AG09319 (cell line): ENCODE measurements at regions not wholly inside any gene's neighbourhood (a gene's known extent, or its start where the extent isn't known, plus 50 kb on each side); places are given as distances from the start of the nearest gene placed in this dataset.

Experiments
- DNase-seq: peaks from one replicate; pipeline ENCODE4 v3.0.0-alpha.2; 2010; ENCODE audit warnings: low read depth; ENCODE audit errors: extremely low read depth
- TF ChIP-seq, protein P1 (sequence below): IDR thresholded peaks from 2 replicates; pipeline ENCODE4 v1.5.1; 2011; ENCODE audit warnings: low read depth, mild to moderate bottlenecking, inconsistent platforms, low read length, moderate library complexity

DNA sequence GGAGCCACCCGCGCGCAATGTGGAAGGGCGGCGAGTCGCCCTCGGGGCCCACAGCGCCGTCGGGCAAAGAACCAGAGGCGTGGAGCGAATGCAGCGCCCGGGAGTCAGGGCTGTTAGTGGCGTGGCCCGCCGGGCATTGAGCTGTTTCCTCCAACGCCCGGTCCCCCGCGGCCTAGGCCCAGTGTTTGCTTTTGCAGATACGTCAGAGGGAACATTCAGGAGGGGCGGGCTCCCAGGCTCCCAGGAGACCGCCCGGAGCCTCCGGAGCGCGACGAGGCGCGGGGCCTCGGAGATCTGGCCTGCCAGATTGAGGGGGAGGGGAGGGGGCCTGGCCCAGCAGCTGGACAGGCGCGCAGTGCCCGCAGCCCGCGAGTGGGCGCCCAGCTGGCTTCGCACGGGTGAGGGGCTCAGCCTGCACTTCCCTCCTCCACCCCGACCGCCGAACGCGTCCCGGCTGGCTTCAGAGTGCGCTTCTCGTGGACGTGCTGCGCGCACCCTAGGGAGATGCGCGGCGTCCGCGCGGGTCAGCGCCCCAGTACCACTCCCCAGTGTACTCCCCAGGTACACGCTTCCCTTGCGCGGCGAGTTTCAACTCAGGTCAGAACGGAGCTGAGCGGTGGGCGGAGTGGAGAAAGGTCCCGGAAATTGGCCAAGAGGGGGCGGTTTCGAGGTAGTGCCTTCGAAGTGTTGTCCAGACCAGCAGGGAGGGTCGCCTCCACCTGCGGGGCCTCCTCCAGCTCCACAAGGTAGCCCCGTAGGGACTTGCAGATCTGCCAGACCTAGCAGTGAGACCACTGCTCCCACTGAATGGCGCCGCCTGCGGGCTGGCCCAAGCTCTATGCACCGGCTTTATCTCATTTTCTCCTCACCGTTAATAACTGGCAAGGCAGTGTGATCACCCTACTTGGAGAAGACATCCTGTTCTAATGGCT lies 130.4 kb downstream of the TMEM174 start:
- TF ChIP-seq, protein P1, sequence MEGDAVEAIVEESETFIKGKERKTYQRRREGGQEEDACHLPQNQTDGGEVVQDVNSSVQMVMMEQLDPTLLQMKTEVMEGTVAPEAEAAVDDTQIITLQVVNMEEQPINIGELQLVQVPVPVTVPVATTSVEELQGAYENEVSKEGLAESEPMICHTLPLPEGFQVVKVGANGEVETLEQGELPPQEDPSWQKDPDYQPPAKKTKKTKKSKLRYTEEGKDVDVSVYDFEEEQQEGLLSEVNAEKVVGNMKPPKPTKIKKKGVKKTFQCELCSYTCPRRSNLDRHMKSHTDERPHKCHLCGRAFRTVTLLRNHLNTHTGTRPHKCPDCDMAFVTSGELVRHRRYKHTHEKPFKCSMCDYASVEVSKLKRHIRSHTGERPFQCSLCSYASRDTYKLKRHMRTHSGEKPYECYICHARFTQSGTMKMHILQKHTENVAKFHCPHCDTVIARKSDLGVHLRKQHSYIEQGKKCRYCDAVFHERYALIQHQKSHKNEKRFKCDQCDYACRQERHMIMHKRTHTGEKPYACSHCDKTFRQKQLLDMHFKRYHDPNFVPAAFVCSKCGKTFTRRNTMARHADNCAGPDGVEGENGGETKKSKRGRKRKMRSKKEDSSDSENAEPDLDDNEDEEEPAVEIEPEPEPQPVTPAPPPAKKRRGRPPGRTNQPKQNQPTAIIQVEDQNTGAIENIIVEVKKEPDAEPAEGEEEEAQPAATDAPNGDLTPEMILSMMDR, result no peak
- DNase-seq, result no peak

DNA sequence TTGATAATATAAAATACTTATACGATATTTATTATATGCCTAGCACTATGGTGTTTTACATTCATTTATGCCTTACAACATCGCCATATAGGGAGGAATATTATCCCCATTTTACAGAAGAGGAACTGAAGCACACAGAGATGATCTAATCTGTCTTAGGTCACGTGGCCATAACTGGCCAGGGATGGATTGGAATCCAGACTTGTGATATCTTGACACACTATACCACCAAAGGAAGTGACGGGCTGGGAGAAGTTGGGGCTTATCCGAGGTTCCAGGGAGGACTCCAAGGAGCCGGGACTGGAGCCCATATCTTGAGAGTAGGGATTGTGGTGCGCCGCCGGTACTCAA lies 129.8 kb downstream of the TMEM174 start:
- TF ChIP-seq, protein P1, result no peak
- DNase-seq, result no peak

DNA sequence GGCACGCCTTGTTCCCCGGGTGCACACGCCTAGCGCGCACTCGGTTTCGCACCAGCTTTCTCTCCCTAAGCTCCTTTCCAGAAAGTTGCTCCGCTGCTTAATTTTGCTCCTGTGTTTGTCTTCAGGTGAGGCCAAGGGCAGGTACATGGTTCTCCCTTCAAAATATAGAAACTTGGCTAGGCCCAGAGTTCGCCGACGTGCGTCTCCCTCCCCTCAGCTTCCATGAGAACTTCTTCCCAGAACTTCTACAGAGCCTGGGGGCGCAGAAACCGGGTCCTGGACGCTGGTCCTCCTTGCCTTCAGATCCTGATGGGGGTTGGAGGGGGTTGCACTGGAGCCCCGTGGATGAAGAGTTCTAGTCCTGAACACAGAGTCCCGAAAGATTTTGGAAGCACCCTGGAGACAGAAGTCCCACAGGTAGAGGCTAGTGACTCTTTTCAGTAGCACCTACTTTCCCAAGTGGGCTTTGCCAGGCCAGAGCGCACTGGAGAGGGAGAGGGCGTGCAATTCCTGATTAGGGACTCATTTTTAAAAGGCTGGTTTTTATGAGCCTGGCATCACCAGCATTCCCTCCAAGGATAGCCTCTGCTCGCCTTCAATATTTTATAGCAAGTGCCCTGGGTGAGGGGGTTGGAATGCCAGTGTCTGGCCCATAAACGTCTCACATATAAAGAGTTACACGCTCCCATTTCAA lies 128.4 kb downstream of the TMEM174 start:
- TF ChIP-seq, protein P1, result no peak
- no peak for DNase-seq

DNA sequence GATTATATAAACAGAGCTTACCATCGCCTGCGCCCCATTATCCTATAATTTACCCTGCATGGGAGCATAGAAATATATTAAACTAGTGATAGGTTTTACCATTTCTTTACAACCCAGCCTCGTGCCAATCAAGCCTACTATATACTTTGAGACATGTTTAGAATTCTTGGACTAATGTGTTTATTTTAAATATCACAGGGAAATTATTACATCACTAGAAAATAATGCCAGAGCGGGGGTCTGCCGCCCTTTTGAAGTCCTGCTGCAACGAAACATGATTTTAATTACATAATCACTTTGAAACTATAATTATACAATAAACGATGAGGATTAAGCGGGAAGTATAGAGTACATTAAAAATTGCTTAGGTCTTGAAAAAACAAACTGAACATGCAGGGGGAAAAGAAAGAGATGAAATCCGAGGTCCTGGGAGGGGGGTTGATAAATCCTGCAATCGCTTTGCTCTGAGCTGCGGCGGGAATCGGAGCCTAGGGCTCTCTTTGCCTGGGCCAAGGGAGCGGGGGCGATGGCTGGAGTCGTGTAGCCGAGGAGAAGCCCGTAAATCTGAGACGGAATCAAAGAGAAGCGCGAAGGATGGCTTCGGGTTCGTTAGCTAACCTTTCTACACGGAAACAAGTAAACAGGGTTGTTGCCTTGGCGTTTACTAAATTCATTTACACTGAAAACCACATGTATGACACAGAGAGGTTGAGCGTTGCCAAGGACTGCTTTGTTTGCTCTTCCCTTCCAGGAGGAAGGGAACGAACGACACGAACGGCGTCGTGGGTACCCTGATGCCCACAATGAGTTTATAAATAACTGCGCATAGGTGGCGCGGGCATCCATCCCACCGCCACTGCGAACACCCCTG lies 127.6 kb downstream of the TMEM174 start:
- DNase-seq, result no peak
- TF ChIP-seq, protein P1, result no peak

DNA sequence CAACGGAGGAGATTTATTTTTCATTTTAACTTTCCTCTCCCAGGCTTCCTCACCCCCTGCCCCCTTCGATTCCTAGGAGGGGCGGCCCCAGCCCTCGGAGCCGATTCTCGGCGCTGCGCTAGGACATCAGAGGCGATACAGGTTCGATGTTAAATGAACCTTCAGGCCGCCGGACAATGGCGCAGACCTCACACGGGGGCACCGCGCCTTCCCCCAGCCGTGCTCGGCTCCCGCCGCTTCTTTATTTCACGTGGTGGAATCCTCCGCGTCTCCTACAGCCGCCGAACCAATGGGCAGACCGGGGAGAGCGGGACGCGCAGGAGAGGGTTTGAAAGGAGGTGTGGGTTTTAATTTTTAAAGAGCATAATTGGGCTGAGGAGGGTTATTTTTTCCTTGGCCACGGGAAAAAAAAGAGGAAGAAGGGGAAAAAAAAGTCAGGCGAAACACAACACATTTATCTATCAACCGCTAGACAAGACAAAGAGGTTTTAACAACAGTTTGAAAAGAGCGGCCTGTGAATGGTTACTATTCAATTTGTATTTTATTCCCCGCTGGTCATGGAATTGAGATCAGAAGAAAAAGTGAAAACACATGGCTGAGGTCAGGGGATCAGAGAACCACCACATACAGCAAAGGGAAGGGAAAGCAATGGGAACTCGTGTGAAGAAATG lies 126.8 kb downstream of the TMEM174 start:
- TF ChIP-seq, protein P1, result no peak
- DNase-seq, result no peak

DNA sequence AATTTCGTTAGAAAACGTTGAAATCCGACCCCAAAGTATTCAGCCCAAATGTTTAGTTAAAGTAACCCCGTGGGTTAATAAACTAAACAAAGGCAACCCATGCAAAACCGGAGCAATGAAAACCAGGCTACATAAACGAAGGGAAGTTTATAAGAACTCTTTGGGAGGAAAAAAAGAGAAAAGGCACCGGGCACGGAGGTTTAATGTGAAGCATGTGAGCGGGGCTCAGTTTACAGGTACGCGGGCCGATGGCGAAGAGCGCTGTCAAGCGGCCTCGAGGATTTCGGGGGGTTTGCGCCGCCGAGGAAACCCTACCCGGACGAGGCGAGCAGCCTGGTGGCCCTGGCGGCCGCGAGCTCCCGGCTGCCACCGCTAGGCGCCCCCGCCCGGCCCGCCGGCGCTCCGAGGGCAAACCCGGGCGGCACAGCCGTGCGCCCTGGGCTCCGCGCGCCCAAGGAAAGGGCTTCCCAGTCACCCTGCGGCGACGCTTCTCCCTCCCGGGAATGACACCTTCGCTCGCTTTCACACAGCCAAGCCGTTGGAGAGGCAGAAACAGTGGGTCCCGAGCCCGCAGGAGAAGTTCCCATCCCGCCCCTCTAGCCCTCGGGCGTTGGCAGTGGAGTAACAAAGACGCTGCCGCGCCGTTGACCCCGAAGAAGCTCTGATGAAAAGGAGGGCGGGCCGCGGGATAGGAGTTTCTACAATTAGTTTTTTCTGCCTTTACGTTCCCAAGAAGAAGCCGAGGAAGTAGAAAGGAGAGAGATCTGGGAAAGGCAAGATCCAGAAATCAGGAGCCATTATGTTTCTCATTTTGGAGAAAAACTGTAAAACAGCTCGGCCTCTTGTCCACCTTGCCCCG lies 126.0 kb downstream of the TMEM174 start:
- TF ChIP-seq, protein P1, result peak; percentile 7
- DNase-seq, result peak; percentile 72
